ENCODE measurements at regions not wholly inside any gene's neighbourhood (a gene's known extent, or its start where the extent isn't known, plus 50 kb on each side); places are given as distances from the start of the nearest gene placed in this dataset.
"Not testable (repeated sequence)": the region's sequence is repeated elsewhere in the genome, so short reads cannot be mapped to it uniquely, and the experiment has no call there.

GRCh38 chr2:223283329-223283728 is 231.3 kb downstream of the KCNE4 start:
- POLR2A ChIA-PET, result no interaction called here
- CTCF ChIA-PET, result no interaction called here
- TF ChIP-seq FOXK2 (IDR thresholded peaks at IDR 0.05) (no peak), FOXM1 (IDR thresholded peaks at IDR 0.05; ENCODE audit: borderline replicate concordance) (no peak), ZNF384 (IDR thresholded peaks at IDR 0.05) (no peak), NFRKB (IDR thresholded peaks at IDR 0.05) (no peak), ELF4 (IDR thresholded peaks at IDR 0.05) (no peak), LEF1 (IDR thresholded peaks at IDR 0.05; ENCODE audit: borderline replicate concordance) (no peak), CTBP1 (IDR thresholded peaks at IDR 0.05; ENCODE audit: borderline replicate concordance) (no peak), HDGF (IDR thresholded peaks at IDR 0.05; ENCODE audit: borderline replicate concordance) (no peak), L3MBTL2 (conservative IDR thresholded peaks at IDR 0.05) (no peak), ARNT (IDR thresholded peaks at IDR 0.05) (no peak), BHLHE40 (IDR thresholded peaks at IDR 0.05; ENCODE audit: borderline replicate concordance) (no peak), SP1 (IDR thresholded peaks at IDR 0.05) (no peak)
- TF ChIP-seq, protein P1, sequence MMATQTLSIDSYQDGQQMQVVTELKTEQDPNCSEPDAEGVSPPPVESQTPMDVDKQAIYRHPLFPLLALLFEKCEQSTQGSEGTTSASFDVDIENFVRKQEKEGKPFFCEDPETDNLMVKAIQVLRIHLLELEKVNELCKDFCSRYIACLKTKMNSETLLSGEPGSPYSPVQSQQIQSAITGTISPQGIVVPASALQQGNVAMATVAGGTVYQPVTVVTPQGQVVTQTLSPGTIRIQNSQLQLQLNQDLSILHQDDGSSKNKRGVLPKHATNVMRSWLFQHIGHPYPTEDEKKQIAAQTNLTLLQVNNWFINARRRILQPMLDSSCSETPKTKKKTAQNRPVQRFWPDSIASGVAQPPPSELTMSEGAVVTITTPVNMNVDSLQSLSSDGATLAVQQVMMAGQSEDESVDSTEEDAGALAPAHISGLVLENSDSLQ (IDR thresholded peaks at IDR 0.05), result no peak

GRCh38 chr2:223283771-223284170 is 231.8 kb downstream of the KCNE4 start:
- CTCF ChIA-PET, result no interaction called here
- POLR2A ChIA-PET, result no interaction called here

More at GRCh38 chr2:223283329-223283728, 231.3 kb downstream of the KCNE4 start:
- no peak for DNase-seq (ENCODE audit: extremely low spot score)

GRCh38 chr2:223285370-223286265 is 233.6 kb downstream of the KCNE4 start:
- no peak for DNase-seq (ENCODE audit: extremely low spot score)
- POLR2A ChIA-PET, result no interaction called here
- TF ChIP-seq HDGF (IDR thresholded peaks at IDR 0.05; ENCODE audit: borderline replicate concordance) (no peak), SP1 (IDR thresholded peaks at IDR 0.05) (no peak), ZNF384 (IDR thresholded peaks at IDR 0.05) (no peak), NFRKB (IDR thresholded peaks at IDR 0.05) (no peak), LEF1 (IDR thresholded peaks at IDR 0.05; ENCODE audit: borderline replicate concordance) (no peak), BHLHE40 (IDR thresholded peaks at IDR 0.05; ENCODE audit: borderline replicate concordance) (no peak), TARDBP (IDR thresholded peaks at IDR 0.05) (no peak), ARNT (IDR thresholded peaks at IDR 0.05) (no peak), ELF4 (IDR thresholded peaks at IDR 0.05) (no peak)
- TF ChIP-seq, protein P1 (IDR thresholded peaks at IDR 0.05), result no peak
- CTCF ChIA-PET, result no interaction called here

More at GRCh38 chr2:223283771-223284170, 231.8 kb downstream of the KCNE4 start:
- no peak for DNase-seq (ENCODE audit: extremely low spot score)
- TF ChIP-seq BHLHE40 (IDR thresholded peaks at IDR 0.05; ENCODE audit: borderline replicate concordance) (no peak), FOXA1 (IDR thresholded peaks at IDR 0.05) (no peak), LEF1 (IDR thresholded peaks at IDR 0.05; ENCODE audit: borderline replicate concordance) (no peak), ELF4 (IDR thresholded peaks at IDR 0.05) (no peak), FOXM1 (IDR thresholded peaks at IDR 0.05; ENCODE audit: borderline replicate concordance) (no peak)

DNA sequence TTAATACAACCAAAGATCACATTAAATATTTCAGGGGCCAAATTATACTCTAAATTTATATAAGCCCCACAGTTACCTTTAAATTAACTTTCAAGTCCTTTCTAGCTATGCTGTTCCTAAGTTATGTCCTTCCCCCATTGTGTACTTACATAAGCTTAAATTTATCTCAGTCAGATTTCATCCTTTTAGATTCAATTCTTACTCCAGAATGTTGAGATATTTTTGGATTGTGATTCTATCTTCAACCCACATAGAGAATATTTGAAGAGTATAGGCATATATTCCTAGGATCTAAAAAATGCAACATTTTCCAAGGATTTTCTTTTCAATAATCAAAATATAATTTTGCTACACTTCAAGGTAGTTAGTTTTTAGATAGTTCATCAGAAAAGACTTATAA is 242.8 kb downstream of the KCNE4 start:
- ChIA-PET CTCF (interaction anchor here (0.7 kb wide), 1 partner anchor 428 kb away, joined by 3 read pairs; no protein-coding TSS in a partner anchor), POLR2A (no interaction called here)
- DNase-seq (ENCODE audit: extremely low spot score), result no peak
- TF ChIP-seq HDGF (IDR thresholded peaks at IDR 0.05; ENCODE audit: borderline replicate concordance) (no peak), ELF4 (IDR thresholded peaks at IDR 0.05) (no peak), ZNF384 (IDR thresholded peaks at IDR 0.05) (no peak), SP1 (IDR thresholded peaks at IDR 0.05) (no peak), NFRKB (IDR thresholded peaks at IDR 0.05) (no peak), CTBP1 (IDR thresholded peaks at IDR 0.05; ENCODE audit: borderline replicate concordance) (no peak), L3MBTL2 (conservative IDR thresholded peaks at IDR 0.05) (no peak), SUZ12 (IDR thresholded peaks at IDR 0.05) (no peak), FOXA1 (IDR thresholded peaks at IDR 0.05) (no peak)

- TF ChIP-seq SUZ12 (IDR thresholded peaks at IDR 0.05) (no peak), BHLHE40 (IDR thresholded peaks at IDR 0.05; ENCODE audit: borderline replicate concordance) (no peak), FOXM1 (IDR thresholded peaks at IDR 0.05; ENCODE audit: borderline replicate concordance) (no peak), CTBP1 (IDR thresholded peaks at IDR 0.05; ENCODE audit: borderline replicate concordance) (no peak), ARNT (IDR thresholded peaks at IDR 0.05) (no peak), NFRKB (IDR thresholded peaks at IDR 0.05) (no peak), HDGF (IDR thresholded peaks at IDR 0.05; ENCODE audit: borderline replicate concordance) (no peak), ZNF384 (IDR thresholded peaks at IDR 0.05) (no peak), FOXK2 (IDR thresholded peaks at IDR 0.05) (no peak), FOXA1 (IDR thresholded peaks at IDR 0.05) (no peak), ELF4 (IDR thresholded peaks at IDR 0.05) (no peak), L3MBTL2 (conservative IDR thresholded peaks at IDR 0.05) (no peak), TARDBP (IDR thresholded peaks at IDR 0.05) (no peak), LEF1 (IDR thresholded peaks at IDR 0.05; ENCODE audit: borderline replicate concordance) (no peak), SP1 (IDR thresholded peaks at IDR 0.05) (no peak)
- TF ChIP-seq, protein P1 (IDR thresholded peaks at IDR 0.05), result no peak
- ChIA-PET POLR2A (no interaction called here), CTCF (no interaction called here)
- DNase-seq (ENCODE audit: extremely low spot score), result no peak
These were observed 245.8 kb downstream of the KCNE4 start for GRCh38 chr2:223297788-223298187.

DNA sequence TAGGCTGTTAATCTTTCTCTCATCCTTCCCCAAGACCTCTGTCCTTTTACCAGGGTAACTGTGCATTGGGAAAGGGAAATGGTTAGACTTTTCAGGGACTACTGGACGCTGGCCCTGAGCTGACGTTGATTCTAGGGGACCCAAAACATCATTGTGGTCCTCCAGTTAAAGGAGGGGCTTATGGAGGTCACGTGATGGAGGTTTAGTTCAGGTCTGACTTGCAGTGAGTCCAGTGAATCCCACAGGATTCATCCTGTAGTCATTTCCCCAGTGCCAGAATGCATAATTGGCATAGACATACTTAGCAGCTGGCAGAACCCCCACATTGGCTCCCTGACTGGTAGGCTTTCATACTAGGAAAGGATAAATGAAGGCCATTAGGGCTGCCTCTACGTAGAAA is 246.3 kb downstream of the KCNE4 start:
- DNase-seq (ENCODE audit: extremely low spot score); POLR2A ChIA-PET; CTCF ChIA-PET: not testable (repeated sequence)

All from HEK293T (cell line).